Colonic mucosa (tissue), 4 donors: ENCODE measurements at regions not wholly inside any gene's neighbourhood (a gene's known extent, or its start where the extent isn't known, plus 50 kb on each side); places are given as distances from the start of the nearest gene placed in this dataset.

Experiments used
- DNase-seq: peaks from one replicate; pipeline ENCODE4 v3.0.0-alpha.2; 2020
- H3K27ac ChIP-seq: fragments of 200-600 bp; one replicate; pipeline ENCODE4 v1.8.0; 2021
- H3K27me3 ChIP-seq: fragments of 200-600 bp; one replicate; pipeline ENCODE4 v1.8.0; 2021
- H3K36me3 ChIP-seq: fragments of 200-600 bp; one replicate; pipeline ENCODE4 v1.8.0; 2021
- H3K4me1 ChIP-seq: fragments of 200-600 bp; one replicate; pipeline ENCODE4 v1.8.0; 2021; ENCODE audit warnings: mild to moderate bottlenecking
- H3K4me3 ChIP-seq: fragments of 200-600 bp; one replicate; pipeline ENCODE4 v1.8.0; 2021
- H3K9ac ChIP-seq, 2 donors: one replicate each; pipeline ENCODE4 v1.7.0; 2013; ENCODE audit warnings: control low read depth in 2 of 2, low read depth in 2 of 2, low read length in 2 of 2
- H3K9me3 ChIP-seq: fragments of 200-600 bp; one replicate; pipeline ENCODE4 v1.8.0; 2021
- intact Hi-C: fragments of 100-400 bp; cut with DNase I; formaldehyde crosslinking; loops from one replicate; pipeline ENCODE4 v1.14.1; 2022
- TF ChIP-seq, protein P1 (sequence below): fragments of 200-600 bp; IDR thresholded peaks from one replicate; pipeline ENCODE4 v1.8.0; 2022; ENCODE audit warnings: antibody characterized with exemption, mild to moderate bottlenecking
- donor health status: healthy.
- donor health status: DM: no; HTN: no; CAD: no.
- donor health status: DM: no; HTN: no; CAD: no.

DNA sequence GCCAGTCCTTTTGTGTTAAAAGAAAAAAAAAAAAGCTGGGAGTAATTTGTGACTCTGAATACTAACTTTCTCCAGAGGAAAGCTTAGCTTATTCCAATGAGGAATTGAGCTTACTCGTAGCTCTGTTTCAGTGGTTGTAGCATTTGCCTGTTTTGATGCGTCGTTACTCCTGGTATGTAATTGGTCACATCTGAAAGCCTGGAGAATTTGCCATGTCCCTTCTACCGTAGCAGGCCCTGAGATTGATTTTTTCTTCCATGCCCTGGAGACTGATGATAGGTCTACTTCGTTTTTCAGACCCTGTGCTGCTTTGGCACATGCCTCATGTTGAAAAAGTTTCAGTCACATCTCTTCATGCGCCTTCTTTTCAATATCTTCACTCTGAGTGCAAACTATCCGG lies 1103.0 kb downstream of the PLA2G4A start:
- no peaks in the 10 kb centered on the region for H3K4me1 ChIP-seq
- H3K36me3 ChIP-seq = no peaks in the 10 kb centered on the region

DNA sequence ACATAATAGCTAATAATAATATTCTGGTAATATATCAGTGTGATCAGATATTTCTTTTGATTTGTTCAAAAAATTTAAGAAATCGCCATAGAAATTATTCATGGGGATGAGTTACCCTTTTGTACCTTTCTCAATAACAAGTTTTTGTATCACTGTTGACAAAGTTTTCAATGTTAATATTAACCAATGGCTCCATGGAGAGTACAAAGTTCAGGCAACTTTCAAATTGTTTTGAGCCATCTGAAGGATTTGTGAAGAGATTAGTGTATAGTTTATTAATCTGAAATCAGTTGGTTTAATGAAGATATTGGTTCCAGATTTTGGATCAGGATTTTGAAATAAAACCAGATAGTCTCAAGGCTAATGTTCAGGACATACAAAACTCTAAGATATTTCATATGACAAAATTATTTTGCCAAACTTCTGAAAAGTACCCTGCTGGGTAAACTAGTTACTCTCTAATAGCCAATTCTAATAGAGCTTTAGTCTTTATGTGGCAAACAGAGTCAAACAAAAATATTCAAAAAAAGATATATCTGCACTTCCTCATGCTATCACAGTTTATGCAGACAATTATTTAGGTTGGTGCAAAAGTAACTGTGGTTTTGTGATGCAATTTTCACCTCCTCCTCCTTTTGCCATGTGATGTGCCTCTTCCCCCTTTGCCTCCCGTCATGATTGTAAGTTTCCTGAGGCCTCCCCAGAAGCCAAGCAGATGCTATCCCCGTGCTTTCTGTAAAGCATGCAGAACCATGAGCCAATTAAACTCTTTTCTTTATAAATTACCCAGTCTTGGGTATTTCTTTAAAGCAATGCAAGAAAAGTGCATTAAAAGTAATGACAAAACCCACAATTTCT lies 1105.0 kb downstream of the PLA2G4A start:
- Histone ChIP-seq H3K9me3 (no peaks in the 10 kb centered on the region), H3K27ac (no peak overlapping the region), H3K27me3 (no peaks in the 10 kb centered on the region), H3K4me3 (no peak overlapping the region), H3K4me1 (no peaks in the 10 kb centered on the region), H3K9ac (no peak overlapping the region), H3K36me3 (no peaks in the 10 kb centered on the region)
- no peak for DNase-seq
- intact Hi-C loops = no loop called here
- TF ChIP-seq, protein P1, sequence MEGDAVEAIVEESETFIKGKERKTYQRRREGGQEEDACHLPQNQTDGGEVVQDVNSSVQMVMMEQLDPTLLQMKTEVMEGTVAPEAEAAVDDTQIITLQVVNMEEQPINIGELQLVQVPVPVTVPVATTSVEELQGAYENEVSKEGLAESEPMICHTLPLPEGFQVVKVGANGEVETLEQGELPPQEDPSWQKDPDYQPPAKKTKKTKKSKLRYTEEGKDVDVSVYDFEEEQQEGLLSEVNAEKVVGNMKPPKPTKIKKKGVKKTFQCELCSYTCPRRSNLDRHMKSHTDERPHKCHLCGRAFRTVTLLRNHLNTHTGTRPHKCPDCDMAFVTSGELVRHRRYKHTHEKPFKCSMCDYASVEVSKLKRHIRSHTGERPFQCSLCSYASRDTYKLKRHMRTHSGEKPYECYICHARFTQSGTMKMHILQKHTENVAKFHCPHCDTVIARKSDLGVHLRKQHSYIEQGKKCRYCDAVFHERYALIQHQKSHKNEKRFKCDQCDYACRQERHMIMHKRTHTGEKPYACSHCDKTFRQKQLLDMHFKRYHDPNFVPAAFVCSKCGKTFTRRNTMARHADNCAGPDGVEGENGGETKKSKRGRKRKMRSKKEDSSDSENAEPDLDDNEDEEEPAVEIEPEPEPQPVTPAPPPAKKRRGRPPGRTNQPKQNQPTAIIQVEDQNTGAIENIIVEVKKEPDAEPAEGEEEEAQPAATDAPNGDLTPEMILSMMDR = no peak

More for the DNA sequence above, 1103.0 kb downstream of the PLA2G4A start:
- Histone ChIP-seq H3K4me3 (no peak overlapping the region), H3K9ac (no peak overlapping the region), H3K27ac (no peak overlapping the region), H3K9me3 (no peaks in the 10 kb centered on the region), H3K27me3 (no peaks in the 10 kb centered on the region)
- DNase-seq = no peak
- intact Hi-C loops = no loop called here
- TF ChIP-seq, protein P1 = no peak

- H3K36me3 ChIP-seq = no peaks in the 10 kb centered on the region
- H3K4me3 ChIP-seq = no peak overlapping the region
- intact Hi-C loops = no loop called here
- H3K4me1 ChIP-seq = no peaks in the 10 kb centered on the region
- H3K27ac ChIP-seq = no peak overlapping the region
- DNase-seq = no peak
- no peak overlapping the region for H3K9ac ChIP-seq
- TF ChIP-seq, protein P1 = no peak
- no peaks in the 10 kb centered on the region for H3K27me3 ChIP-seq
- H3K9me3 ChIP-seq = no peaks in the 10 kb centered on the region
Observed at GRCh38 chr1:187936667-187937066, 1107.9 kb downstream of the PLA2G4A start.

- no peak overlapping the region for H3K9ac ChIP-seq
- no peak overlapping the region for H3K4me3 ChIP-seq
- intact Hi-C loops = no loop called here
- H3K36me3 ChIP-seq = no peaks in the 10 kb centered on the region
- TF ChIP-seq, protein P1 = no peak
- no peaks in the 10 kb centered on the region for H3K4me1 ChIP-seq
- H3K9me3 ChIP-seq = no peaks in the 10 kb centered on the region
- DNase-seq = no peak
- no peak overlapping the region for H3K27ac ChIP-seq
- H3K27me3 ChIP-seq = no peaks in the 10 kb centered on the region
Observed at GRCh38 chr1:187938092-187938491, 1109.3 kb downstream of the PLA2G4A start.

GRCh38 chr1:187942986-187943385 lies 1114.2 kb downstream of the PLA2G4A start:
- H3K4me1 ChIP-seq = no peaks in the 10 kb centered on the region
- intact Hi-C loops = no loop called here
- H3K9ac ChIP-seq = no peak overlapping the region
- TF ChIP-seq, protein P1 = no peak
- H3K4me3 ChIP-seq = no peak overlapping the region
- H3K9me3 ChIP-seq = no peaks in the 10 kb centered on the region
- H3K27ac ChIP-seq = no peak overlapping the region
- H3K36me3 ChIP-seq = no peaks in the 10 kb centered on the region
- H3K27me3 ChIP-seq = no peaks in the 10 kb centered on the region
- DNase-seq = no peak
